Testis (tissue), 2 donors: ENCODE measurements at regions not wholly inside any gene's neighbourhood (a gene's known extent, or its start where the extent isn't known, plus 50 kb on each side); places are given as distances from the start of the nearest gene placed in this dataset.

Source experiments
- DNase-seq: peaks from one replicate; pipeline ENCODE4 v3.0.0-alpha.2; 2019
- H3K27ac ChIP-seq, 2 donors: fragments of 200-600 bp; sonication (generic); one replicate each; pipeline ENCODE4 v1.5.1; 2019
- H3K27me3 ChIP-seq: fragments of 200-600 bp; sonication (generic); one replicate; pipeline ENCODE4 v1.5.1; 2019
- H3K36me3 ChIP-seq: fragments of 200-600 bp; sonication (generic); one replicate; pipeline ENCODE4 v1.5.1; 2017; ENCODE audit warnings: low read depth; ENCODE audit errors: missing control alignments
- H3K4me1 ChIP-seq: fragments of 200-600 bp; sonication (generic); one replicate; pipeline ENCODE4 v1.5.1; 2019
- H3K4me3 ChIP-seq, 2 donors: fragments of 200-600 bp; sonication (generic); one replicate each; pipeline ENCODE4 v1.5.1; 2017 to 2019
- H3K9me3 ChIP-seq: fragments of 200-600 bp; sonication (generic); one replicate; pipeline ENCODE4 v1.5.1; 2017
- POLR2A ChIP-seq: fragments of 450-650 bp; IDR thresholded peaks from one replicate; pipeline ENCODE4 v1.6.1; 2017; ENCODE audit warnings: antibody characterized with exemption, mild to moderate bottlenecking, moderate library complexity
- WGBS, 2 donors: methylation state at CpG; one replicate each; pipeline ENCODE4 v1.1.5; 2018; 5-methylcytosine and 5-hydroxymethylcytosine counted together
- intact Hi-C: fragments of 100-400 bp; cut with DNase I; formaldehyde crosslinking; loops from one replicate; pipeline ENCODE4 v1.15.1; 2023; ENCODE audit warnings: low total_unique reads
- TF ChIP-seq, protein P1 (sequence below), 3 experiments: fragments of 450-650 bp in 2 of 3; fragments of 200-600 bp in 1 of 3; sonication (generic) in 1 of 3; IDR thresholded peaks; one replicate each; pipeline ENCODE4 v1.5.1; 2016 to 2019; ENCODE audit warnings: antibody characterized with exemption in 3 of 3, mild to moderate bottlenecking in 2 of 3, moderate library complexity in 1 of 3

DNA sequence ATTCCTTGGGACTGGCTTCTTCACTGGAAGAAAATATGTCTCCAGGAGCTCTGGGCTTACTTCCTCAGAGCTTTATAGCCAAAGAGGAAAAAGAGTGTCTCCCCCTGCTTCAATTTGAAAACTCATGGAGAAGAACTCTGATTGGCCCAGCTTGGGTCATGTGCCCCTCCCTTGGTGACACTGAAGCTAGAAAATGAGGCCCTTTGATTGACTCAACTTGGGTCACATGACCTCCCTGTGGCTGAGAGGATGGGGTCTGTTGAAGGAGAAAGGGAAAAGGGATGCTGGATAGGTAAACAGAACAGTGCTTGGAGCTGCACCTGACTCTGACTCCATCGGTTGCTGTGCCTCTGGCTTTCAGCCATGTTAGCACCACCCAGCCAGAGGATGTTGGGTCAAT is 70.6 kb upstream of the KSR1 start:
- no peaks in the 10 kb centered on the region for H3K4me1 ChIP-seq
- no peaks in the 10 kb centered on the region for H3K27me3 ChIP-seq
- H3K36me3 ChIP-seq, result no peaks in the 10 kb centered on the region
- H3K9me3 ChIP-seq, result no peaks in the 10 kb centered on the region
- DNase-seq, result no peak
- TF ChIP-seq POLR2A, result no peak
- TF ChIP-seq, protein P1, sequence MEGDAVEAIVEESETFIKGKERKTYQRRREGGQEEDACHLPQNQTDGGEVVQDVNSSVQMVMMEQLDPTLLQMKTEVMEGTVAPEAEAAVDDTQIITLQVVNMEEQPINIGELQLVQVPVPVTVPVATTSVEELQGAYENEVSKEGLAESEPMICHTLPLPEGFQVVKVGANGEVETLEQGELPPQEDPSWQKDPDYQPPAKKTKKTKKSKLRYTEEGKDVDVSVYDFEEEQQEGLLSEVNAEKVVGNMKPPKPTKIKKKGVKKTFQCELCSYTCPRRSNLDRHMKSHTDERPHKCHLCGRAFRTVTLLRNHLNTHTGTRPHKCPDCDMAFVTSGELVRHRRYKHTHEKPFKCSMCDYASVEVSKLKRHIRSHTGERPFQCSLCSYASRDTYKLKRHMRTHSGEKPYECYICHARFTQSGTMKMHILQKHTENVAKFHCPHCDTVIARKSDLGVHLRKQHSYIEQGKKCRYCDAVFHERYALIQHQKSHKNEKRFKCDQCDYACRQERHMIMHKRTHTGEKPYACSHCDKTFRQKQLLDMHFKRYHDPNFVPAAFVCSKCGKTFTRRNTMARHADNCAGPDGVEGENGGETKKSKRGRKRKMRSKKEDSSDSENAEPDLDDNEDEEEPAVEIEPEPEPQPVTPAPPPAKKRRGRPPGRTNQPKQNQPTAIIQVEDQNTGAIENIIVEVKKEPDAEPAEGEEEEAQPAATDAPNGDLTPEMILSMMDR (IDR thresholded peaks at IDR 0.05), result no peak
- H3K4me3 ChIP-seq, result no peak overlapping the region
- intact Hi-C loops, result no loop called here
- WGBS, 2 donors, result 91% methylated on average over 1 of the region's 1 CpG; no CpG with 5 or more reads in 1 of the 2 donors
- no peak overlapping the region for H3K27ac ChIP-seq

DNA sequence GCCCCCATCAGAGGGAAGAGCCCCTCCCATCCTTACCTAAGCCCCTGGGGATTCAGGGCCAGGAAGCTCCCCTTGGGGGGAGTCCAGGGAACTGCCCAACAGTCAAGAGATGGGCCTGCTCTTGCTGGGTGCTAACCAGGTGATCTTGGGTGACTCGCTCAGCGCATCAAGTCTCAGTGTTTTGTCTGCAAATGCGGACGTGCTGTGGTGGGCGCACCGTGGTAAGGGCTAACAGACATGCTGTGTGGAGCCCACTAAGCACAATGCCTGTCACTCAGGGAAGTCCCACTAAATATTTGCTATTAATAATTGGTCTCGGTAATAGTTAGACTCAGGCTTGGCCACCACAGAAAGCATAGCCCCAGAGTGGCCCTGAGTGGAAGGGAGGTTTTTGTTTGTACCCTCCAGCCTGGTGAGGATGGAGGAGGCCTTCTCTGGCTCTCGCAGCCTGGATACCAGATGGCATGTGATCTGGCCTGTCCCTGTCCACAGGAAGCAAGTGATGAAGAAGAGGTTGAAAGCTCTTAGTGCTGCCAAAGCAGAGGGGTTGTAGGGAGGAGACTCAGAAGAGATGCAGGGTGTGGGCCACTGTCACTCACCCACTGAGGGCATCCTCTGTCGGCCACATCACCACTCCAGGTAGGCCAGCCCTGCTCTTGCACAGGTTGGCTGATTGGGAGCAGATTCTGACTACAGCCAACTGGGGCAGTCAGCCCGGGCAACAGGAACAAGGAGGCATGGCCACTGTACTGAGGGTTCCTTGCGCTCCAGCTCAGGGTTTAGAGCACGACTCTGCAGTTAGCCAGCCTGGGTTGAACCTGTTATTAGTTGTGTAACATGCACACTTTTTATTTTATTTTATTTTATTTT is 69.8 kb upstream of the KSR1 start:
- intact Hi-C loops, result no loop called here
- H3K9me3 ChIP-seq, result no peaks in the 10 kb centered on the region
- H3K27me3 ChIP-seq, result no peaks in the 10 kb centered on the region
- H3K4me3 ChIP-seq, result no peak overlapping the region
- TF ChIP-seq, protein P1 (IDR thresholded peaks at IDR 0.05), result no peak
- no peak overlapping the region for H3K27ac ChIP-seq
- no peaks in the 10 kb centered on the region for H3K36me3 ChIP-seq
- DNase-seq, result no peak
- no peaks in the 10 kb centered on the region for H3K4me1 ChIP-seq
- 93 to 97% methylated on average over 7 to 12 of the region's 12 CpGs for whole genome bisulfite sequencing, 2 donors

DNA sequence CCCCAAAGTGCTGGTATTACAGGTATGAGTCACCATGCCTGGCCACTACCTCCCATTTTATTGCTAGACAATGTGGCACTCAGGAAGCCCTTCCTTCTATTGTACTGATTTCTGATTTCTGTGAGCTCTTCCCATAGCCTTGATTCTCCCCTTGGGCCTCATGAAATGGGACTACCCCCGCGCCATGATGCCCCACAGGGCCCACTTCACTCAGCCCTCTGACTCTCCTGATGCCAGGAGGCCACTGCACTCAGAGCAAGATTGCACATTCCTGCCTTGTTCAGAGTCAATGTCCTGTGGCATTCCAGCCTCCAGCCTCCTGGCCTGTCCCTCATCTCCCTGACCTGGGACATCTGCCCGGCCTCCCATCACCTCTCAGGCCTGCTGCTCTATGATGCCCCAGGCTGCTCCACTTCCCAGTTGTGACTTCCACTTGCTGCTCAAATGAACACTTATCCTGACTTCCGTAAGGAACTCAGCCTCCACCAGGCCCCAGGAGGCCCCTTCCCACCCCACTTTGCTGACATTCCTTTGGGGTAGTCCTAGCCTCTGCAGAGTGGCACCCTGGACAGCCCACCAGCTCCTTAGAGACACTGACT is 66.6 kb upstream of the KSR1 start:
- Histone ChIP-seq H3K4me3 (no peak overlapping the region), H3K27ac (no peak overlapping the region), H3K27me3 (no peaks in the 10 kb centered on the region), H3K9me3 (no peaks in the 10 kb centered on the region), H3K36me3 (no peaks in the 10 kb centered on the region), H3K4me1 (no peaks in the 10 kb centered on the region)
- 79 to 100% methylated on average over 4 of the region's 4 CpGs for WGBS, 2 donors
- intact Hi-C loops, result no loop called here
- no peak for TF ChIP-seq POLR2A
- TF ChIP-seq, protein P1 (IDR thresholded peaks at IDR 0.05), result no peak
- DNase-seq, result no peak

DNA sequence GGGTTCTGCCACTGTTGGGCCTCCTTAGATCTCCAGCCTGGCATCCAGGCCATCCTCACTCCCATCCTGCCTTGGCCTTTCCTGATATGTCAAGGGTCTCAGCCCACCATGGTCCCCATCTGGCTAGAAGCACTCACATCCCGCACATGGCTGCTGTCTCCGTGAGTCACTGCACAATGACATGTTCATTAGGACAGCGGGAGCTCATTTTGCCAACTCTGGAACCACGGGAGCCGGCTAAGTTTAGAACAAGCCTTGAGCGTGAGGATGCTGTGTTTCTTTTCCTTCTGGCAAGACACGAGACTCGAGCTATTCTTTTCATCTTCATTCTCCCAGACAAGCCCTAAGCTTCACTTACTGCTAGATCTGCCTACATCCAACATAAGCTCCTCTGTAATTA is 65.7 kb upstream of the KSR1 start:
- TF ChIP-seq POLR2A, result no peak
- TF ChIP-seq, protein P1 (IDR thresholded peaks at IDR 0.05), result no peak
- no peak overlapping the region for H3K27ac ChIP-seq
- H3K4me3 ChIP-seq, result no peak overlapping the region
- H3K9me3 ChIP-seq, result no peaks in the 10 kb centered on the region
- 84 to 85% methylated on average over 8 of the region's 8 CpGs for WGBS, 2 donors
- no peaks in the 10 kb centered on the region for H3K4me1 ChIP-seq
- intact Hi-C loops, result no loop called here
- no peaks in the 10 kb centered on the region for H3K36me3 ChIP-seq
- H3K27me3 ChIP-seq, result no peaks in the 10 kb centered on the region
- DNase-seq, result no peak
